ENCODE measurements at regions not wholly inside any gene's neighbourhood (a gene's known extent, or its start where the extent isn't known, plus 50 kb on each side); places are given as distances from the start of the nearest gene placed in this dataset.

- TF ChIP-seq ZFX (IDR thresholded peaks at IDR 0.05) (no peak), CTCF (conservative IDR thresholded peaks at IDR 0.05) (no peak)
Observed at GRCh38 chr3:182699550-182700170, 93.6 kb upstream of the ATP11B start.

Measured in C4-2B (cell line).